H1 (cell line): ENCODE measurements at regions not wholly inside any gene's neighbourhood (a gene's known extent, or its start where the extent isn't known, plus 50 kb on each side); places are given as distances from the start of the nearest gene placed in this dataset.

ENCODE experiments used
- CTCF ChIA-PET: fragments of 300-600 bp; sonication (Branson Sonifier 250); formaldehyde crosslinking; loops from one replicate; lab custom pipeline; 2021; ENCODE audit not compliant: partially characterized antibody; lab: Charles Lee
- POLR2A ChIA-PET: fragments of 300-600 bp; sonication (Branson Sonifier 250); formaldehyde crosslinking; loops from one replicate; lab custom pipeline; 2021; ENCODE audit warnings: inconsistent platforms; ENCODE audit not compliant: partially characterized antibody; lab: Charles Lee
- DNase-seq, 2 experiments: peaks; one replicate each; pipeline versions ENCODE4 v3.0.0 to v3.0.0-alpha.2; 2010 to 2022; ENCODE audit warnings: low spot score in 2 of 2, low read depth in 1 of 2, mixed read lengths in 1 of 2
- FAIRE-seq: peaks from 2 replicates; lab custom pipeline; 2011; peaks lifted over from hg19 to GRCh38; lab: Jason Lieb, UNC
- H2AFZ ChIP-seq: 2 replicates; pipeline ENCODE4 v1.8.1; 2012; ENCODE audit warnings: low read length, inconsistent platforms
- H2AK5ac ChIP-seq: 2 replicates; pipeline ENCODE4 v1.6.1; 2013; ENCODE audit warnings: low read depth, low read length
- H2BK120ac ChIP-seq: replicated peaks from 2 replicates; pipeline ENCODE3; 2013; ENCODE audit warnings: low read depth, low read length, inconsistent platforms
- H2BK12ac ChIP-seq: 2 replicates; pipeline ENCODE4 v1.6.1; 2013; ENCODE audit warnings: low read depth, low read length
- H2BK15ac ChIP-seq: 2 replicates; pipeline ENCODE4 v1.6.1; 2013; ENCODE audit warnings: low read length
- H2BK20ac ChIP-seq: 2 replicates; pipeline ENCODE4 v1.6.1; 2013; ENCODE audit warnings: low read length
- H2BK5ac ChIP-seq: 2 replicates; pipeline ENCODE4 v1.6.1; 2013; ENCODE audit warnings: low read depth, low read length
- H3K14ac ChIP-seq: 2 replicates; pipeline ENCODE4 v1.6.1; 2013; ENCODE audit warnings: inconsistent platforms; ENCODE audit not compliant: insufficient read length
- H3K18ac ChIP-seq: 2 replicates; pipeline ENCODE4 v1.6.1; 2013; ENCODE audit warnings: low read length; ENCODE audit errors: extremely low read depth
- H3K23ac ChIP-seq: 2 replicates; pipeline ENCODE4 v1.6.1; 2013; ENCODE audit warnings: inconsistent platforms; ENCODE audit not compliant: insufficient read length
- H3K23me2 ChIP-seq: 2 replicates; pipeline ENCODE4 v1.6.1; 2013; ENCODE audit warnings: low read depth, low read length
- H3K27ac ChIP-seq: 2 replicates; pipeline ENCODE4 v1.6.1; 2011; ENCODE audit warnings: low read depth, low read length, inconsistent platforms
- H3K27me3 ChIP-seq, 4 experiments: replicated peaks in 1 of 4; 1 replicate in 1 of 4; 2 replicates in 3 of 4; pipeline versions ENCODE4 v1.6.1 to v1.8.1; 2011 to 2013; ENCODE audit warnings: low read length in 3 of 4, mild to moderate bottlenecking in 3 of 4, inconsistent platforms in 2 of 4, mixed read lengths in 2 of 4, moderate library complexity in 1 of 4; ENCODE audit not compliant: control insufficient read depth in 3 of 4, insufficient read depth in 3 of 4; ENCODE audit errors: extremely low read depth in 1 of 4
- H3K36me3 ChIP-seq, 4 experiments: 2 replicates each; pipeline versions ENCODE4 v1.6.1 to v1.8.1; 2011 to 2013; ENCODE audit warnings: mild to moderate bottlenecking in 4 of 4, low read length in 3 of 4, moderate library complexity in 2 of 4, control low read depth in 1 of 4, inconsistent platforms in 1 of 4; ENCODE audit not compliant: insufficient read depth in 4 of 4, control insufficient read depth in 2 of 4
- H3K4ac ChIP-seq: replicated peaks from 2 replicates; pipeline ENCODE3; 2013; ENCODE audit warnings: low read length, low read depth, mixed read lengths, inconsistent platforms; ENCODE audit not compliant: insufficient read length
- H3K4me1 ChIP-seq, 4 experiments: replicated peaks in 1 of 4; 1 replicate in 1 of 4; 2 replicates in 3 of 4; pipeline versions ENCODE4 v1.6.1 to v1.8.1; 2011 to 2013; ENCODE audit warnings: low read length in 3 of 4, inconsistent platforms in 2 of 4, mixed read lengths in 1 of 4; ENCODE audit not compliant: insufficient read depth in 4 of 4, control insufficient read depth in 3 of 4
- H3K4me2 ChIP-seq, 2 experiments: 2 replicates each; pipeline versions ENCODE4 v1.6.1 to v1.8.1; 2011 to 2013; ENCODE audit warnings: low read depth in 2 of 2, low read length in 2 of 2, control low read depth in 1 of 2, inconsistent platforms in 1 of 2, mild to moderate bottlenecking in 1 of 2; ENCODE audit not compliant: insufficient read depth in 1 of 2
- H3K4me3 ChIP-seq, 4 experiments: fragments of 200-600, 300-600 bp in 1 of 4; sonication (generic), shearing (Covaris generic), sonication (Bioruptor Twin) in 1 of 4; 2 replicates each; pipeline versions ENCODE4 v1.5.1 to v1.8.1; 2011 to 2016; ENCODE audit warnings: low read length in 4 of 4, low read depth in 3 of 4, control low read depth in 2 of 4, inconsistent platforms in 2 of 4, mild to moderate bottlenecking in 2 of 4, mixed read lengths in 1 of 4, moderate library complexity in 1 of 4; ENCODE audit not compliant: insufficient read depth in 2 of 4; ENCODE audit errors: extremely low read depth in 1 of 4
- H3K56ac ChIP-seq: replicated peaks from 2 replicates; pipeline ENCODE3; 2013; ENCODE audit warnings: low read depth, mild to moderate bottlenecking, mixed read lengths, low read length, inconsistent platforms; ENCODE audit not compliant: insufficient read length
- H3K79me1 ChIP-seq: 2 replicates; pipeline ENCODE4 v1.6.1; 2013; ENCODE audit warnings: low read depth, low read length, control low read depth
- H3K79me2 ChIP-seq, 2 experiments: 2 replicates each; pipeline versions ENCODE4 v1.6.1 to v1.8.1; 2012 to 2013; ENCODE audit warnings: low read length in 2 of 2, mild to moderate bottlenecking in 2 of 2, inconsistent platforms in 1 of 2; ENCODE audit not compliant: insufficient read depth in 2 of 2, control insufficient read depth in 1 of 2
- H3K9ac ChIP-seq, 4 experiments: replicated peaks in 1 of 4; 1 replicate in 1 of 4; 2 replicates in 3 of 4; pipeline versions ENCODE4 v1.6.1 to v1.8.1; 2011 to 2013; ENCODE audit warnings: low read depth in 3 of 4, low read length in 3 of 4, control low read depth in 2 of 4, mild to moderate bottlenecking in 2 of 4, moderate library complexity in 2 of 4, inconsistent platforms in 1 of 4; ENCODE audit errors: extremely low read depth in 1 of 4
- H3K9me3 ChIP-seq, 2 experiments: 2 replicates each; pipeline versions ENCODE4 v1.6.1 to v1.8.1; 2012 to 2013; ENCODE audit warnings: mild to moderate bottlenecking in 2 of 2, moderate library complexity in 2 of 2, control low read depth in 1 of 2, inconsistent platforms in 1 of 2, low read depth in 1 of 2, low read length in 1 of 2, mixed read lengths in 1 of 2; ENCODE audit not compliant: insufficient read depth in 2 of 2
- H4K20me1 ChIP-seq, 2 experiments: replicated peaks in 1 of 2; 2 replicates each; pipeline versions ENCODE3 to v1.8.1; 2011 to 2013; ENCODE audit warnings: inconsistent platforms in 2 of 2, low read length in 2 of 2, mild to moderate bottlenecking in 1 of 2; ENCODE audit not compliant: insufficient read depth in 2 of 2, control insufficient read depth in 1 of 2
- H4K5ac ChIP-seq: 2 replicates; pipeline ENCODE4 v1.6.1; 2013; ENCODE audit warnings: low read length, low read depth, mixed read lengths, inconsistent platforms; ENCODE audit not compliant: insufficient read length
- H4K8ac ChIP-seq: 2 replicates; pipeline ENCODE4 v1.8.0; 2013; ENCODE audit warnings: mild to moderate bottlenecking, moderate library complexity, low read length, inconsistent platforms; ENCODE audit not compliant: insufficient read depth; ENCODE audit errors: extremely low read depth
- H4K91ac ChIP-seq: replicated peaks from 2 replicates; pipeline ENCODE3; 2013; ENCODE audit warnings: low read length, mixed read lengths, inconsistent platforms; ENCODE audit not compliant: insufficient read length
- BRCA1 ChIP-seq: IDR thresholded peaks from 2 replicates; pipeline ENCODE4 v1.6.1; 2012; ENCODE audit warnings: low read depth, low read length, improper control_type of control experiment
- GABPA ChIP-seq: IDR thresholded peaks from 2 replicates; pipeline ENCODE4 v1.6.1; 2011; ENCODE audit warnings: mild to moderate bottlenecking, low read length, moderate library complexity, borderline replicate concordance; ENCODE audit not compliant: insufficient read depth
- HDAC2 ChIP-seq, 2 experiments: fragments of 300-600 bp in 1 of 2; sonication (generic) in 1 of 2; IDR thresholded peaks; 2 replicates each; pipeline ENCODE4 v1.6.1; 2011 to 2012; ENCODE audit warnings: low read depth in 2 of 2, low read length in 2 of 2, mild to moderate bottlenecking in 2 of 2, moderate library complexity in 2 of 2, borderline replicate concordance in 1 of 2, inconsistent platforms in 1 of 2
- JUND ChIP-seq: IDR thresholded peaks from 2 replicates; pipeline ENCODE4 v1.6.1; 2011; ENCODE audit warnings: mild to moderate bottlenecking, improper control_type of control experiment, low read length
- SUZ12 ChIP-seq: fragments of 200-600 bp; sonication (generic); IDR thresholded peaks from 2 replicates; pipeline ENCODE4 v1.6.1; 2012; ENCODE audit warnings: mild to moderate bottlenecking, inconsistent platforms, low read length, moderate library complexity, mixed read lengths
- WGBS, 2 experiments: shearing (Covaris generic) in 1 of 2; methylation state at CpG; one replicate each; pipeline versions ENCODE4 v1.1.6 to v1.1.7; 2013 to 2015; ENCODE audit warnings: low lambda C conversion rate in 2 of 2, mixed read lengths in 2 of 2, inconsistent platforms in 1 of 2, low coverage in 1 of 2, missing lambda C conversion rate in 1 of 2; ENCODE audit not compliant: insufficient replicate concordance in 2 of 2, insufficient coverage in 1 of 2, insufficient read length in 1 of 2; ENCODE audit errors: extremely low coverage in 1 of 2, missing lambda C conversion rate in 1 of 2; 5-methylcytosine and 5-hydroxymethylcytosine counted together
- TF ChIP-seq, protein P1 (sequence below): IDR thresholded peaks from 2 replicates; pipeline ENCODE4 v1.6.1; 2012; ENCODE audit warnings: inconsistent platforms

DNA sequence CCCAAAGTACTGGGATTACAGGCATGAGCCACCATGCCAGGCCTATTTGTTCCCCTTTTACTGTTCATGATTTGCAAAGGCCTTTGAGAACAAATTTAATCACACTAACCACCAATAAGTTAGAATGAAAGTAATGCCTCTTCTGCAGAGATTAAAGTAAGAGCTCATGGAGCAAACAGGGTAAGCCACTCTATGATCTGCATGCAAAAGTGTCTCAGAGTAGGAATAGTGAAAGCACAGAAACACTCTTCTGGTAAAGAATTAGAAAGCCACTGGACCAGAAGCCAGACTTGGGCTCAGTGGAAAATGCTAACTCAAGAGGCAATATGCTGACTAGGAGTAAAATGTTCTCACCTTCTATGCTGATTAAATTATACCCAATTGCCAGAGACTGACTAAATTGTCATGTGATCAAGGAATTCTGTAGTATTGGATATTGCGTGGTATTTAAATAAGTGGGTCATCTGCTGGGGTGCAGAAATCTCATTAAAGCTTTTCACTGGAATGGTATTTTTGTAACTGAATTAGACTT, 235.3 kb upstream of the ERBB4 start:
- FAIRE-seq (no peak), DNase-seq (no peak)
- ChIA-PET CTCF (interaction anchor here (0.6 to 1.3 kb wide), 4 partner anchors 34 to 142 kb away, joined by 3 to 4 read pairs (median 3); no protein-coding TSS in a partner anchor), POLR2A (no interaction called here)
- Histone ChIP-seq H3K18ac (no peak overlapping the region), H3K27ac (no peak overlapping the region), H3K23me2 (no peaks in the 10 kb centered on the region), H2AK5ac (no peak overlapping the region), H3K27me3 (no peaks in the 10 kb centered on the region), H3K4ac (no peak overlapping the region), H4K5ac (no peak overlapping the region), H3K23ac (no peak overlapping the region), H2BK20ac (no peak overlapping the region), H2BK12ac (no peak overlapping the region), H4K8ac (no peak overlapping the region), H3K56ac (no peak overlapping the region), H2BK5ac (no peak overlapping the region), H2AFZ (no peak overlapping the region), H3K9me3 (no peaks in the 10 kb centered on the region), H3K4me1 (peaks cover 0 to 2% (median 0%) of the 10 kb centered on the region in 4 experiments; a peak in 1 of 7 replicates), H3K4me3 (no peak overlapping the region), H2BK15ac (no peak overlapping the region), H2BK120ac (no peak overlapping the region), H4K91ac (no peak overlapping the region), H3K79me1 (no peaks in the 10 kb centered on the region), H3K14ac (no peak overlapping the region), H3K36me3 (no peaks in the 10 kb centered on the region), H4K20me1 (no peaks in the 10 kb centered on the region), H3K79me2 (no peaks in the 10 kb centered on the region), H3K9ac (no peak overlapping the region), H3K4me2 (no peak overlapping the region)
- WGBS, 2 experiments, result 95% methylated on average over 1 of the region's 1 CpG; no CpG with 5 or more reads in 1 of the 2 experiments
- no peak for TF ChIP-seq JUND
- TF ChIP-seq, protein P1, sequence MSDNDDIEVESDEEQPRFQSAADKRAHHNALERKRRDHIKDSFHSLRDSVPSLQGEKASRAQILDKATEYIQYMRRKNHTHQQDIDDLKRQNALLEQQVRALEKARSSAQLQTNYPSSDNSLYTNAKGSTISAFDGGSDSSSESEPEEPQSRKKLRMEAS, result no peak
- TF ChIP-seq GABPA, result no peak
- TF ChIP-seq SUZ12, result no peak
- no peak for TF ChIP-seq HDAC2 (IDR thresholded peaks at IDR 0.05; ENCODE audit: borderline replicate concordance in 1 of 2, low read depth in 2 of 2, low read length in 2 of 2)
- TF ChIP-seq BRCA1, result no peak
